ENCODE measurements at regions not wholly inside any gene's neighbourhood (a gene's known extent, or its start where the extent isn't known, plus 50 kb on each side); places are given as distances from the start of the nearest gene placed in this dataset.

DNA sequence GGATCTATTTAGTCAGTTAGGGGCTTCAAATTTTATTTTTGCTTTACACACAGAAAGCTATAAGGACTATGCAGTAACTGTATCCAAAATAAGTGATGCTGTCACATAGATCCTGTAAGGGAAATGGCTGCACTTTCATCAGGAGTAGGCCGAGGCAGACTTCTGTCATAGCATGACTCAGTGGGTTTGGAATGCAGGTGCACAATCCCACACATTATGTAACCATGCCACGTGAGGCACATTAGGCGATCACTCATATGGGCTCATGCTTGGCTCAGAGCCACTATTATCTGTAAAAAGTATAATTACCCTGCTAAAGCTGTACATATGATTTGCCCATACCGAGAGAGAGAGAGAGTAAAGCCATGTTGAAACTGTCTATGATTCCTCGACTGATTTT, 1189.4 kb upstream of the EYS start (continued):
- TF ChIP-seq, protein P1, sequence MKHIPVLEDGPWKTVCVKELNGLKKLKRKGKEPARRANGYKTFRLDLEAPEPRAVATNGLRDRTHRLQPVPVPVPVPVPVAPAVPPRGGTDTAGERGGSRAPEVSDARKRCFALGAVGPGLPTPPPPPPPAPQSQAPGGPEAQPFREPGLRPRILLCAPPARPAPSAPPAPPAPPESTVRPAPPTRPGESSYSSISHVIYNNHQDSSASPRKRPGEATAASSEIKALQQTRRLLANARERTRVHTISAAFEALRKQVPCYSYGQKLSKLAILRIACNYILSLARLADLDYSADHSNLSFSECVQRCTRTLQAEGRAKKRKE (CRISPR knock-in tag; IDR thresholded peaks at IDR 0.05; ENCODE audit: low read depth), result no peak
- TF ChIP-seq CBX2 (IDR thresholded peaks at IDR 0.05; ENCODE audit: borderline replicate concordance, low read depth), result no peak

- H3K27ac ChIP-seq, result no peak overlapping the region
- ChIA-PET CTCF (interaction anchor here (0.6 kb wide), 2 partner anchors 399 to 703 kb away, joined by 3 read pairs; no protein-coding TSS in a partner anchor), POLR2A (no interaction called here)
- no peak overlapping the region for H3K4me3 ChIP-seq
- H3K9me3 ChIP-seq, result no peaks in the 10 kb centered on the region
- no peak for ATAC-seq
- no peak for FAIRE-seq
- no peak for DNase-seq (ENCODE audit: low read depth in 1 of 2, low spot score in 1 of 2)
- H3K4me1 ChIP-seq, result no peaks in the 10 kb centered on the region
- TF ChIP-seq MAFK (IDR thresholded peaks at IDR 0.05; ENCODE audit: partially characterized antibody), result peak; percentile 60
- TF ChIP-seq, protein P2, sequence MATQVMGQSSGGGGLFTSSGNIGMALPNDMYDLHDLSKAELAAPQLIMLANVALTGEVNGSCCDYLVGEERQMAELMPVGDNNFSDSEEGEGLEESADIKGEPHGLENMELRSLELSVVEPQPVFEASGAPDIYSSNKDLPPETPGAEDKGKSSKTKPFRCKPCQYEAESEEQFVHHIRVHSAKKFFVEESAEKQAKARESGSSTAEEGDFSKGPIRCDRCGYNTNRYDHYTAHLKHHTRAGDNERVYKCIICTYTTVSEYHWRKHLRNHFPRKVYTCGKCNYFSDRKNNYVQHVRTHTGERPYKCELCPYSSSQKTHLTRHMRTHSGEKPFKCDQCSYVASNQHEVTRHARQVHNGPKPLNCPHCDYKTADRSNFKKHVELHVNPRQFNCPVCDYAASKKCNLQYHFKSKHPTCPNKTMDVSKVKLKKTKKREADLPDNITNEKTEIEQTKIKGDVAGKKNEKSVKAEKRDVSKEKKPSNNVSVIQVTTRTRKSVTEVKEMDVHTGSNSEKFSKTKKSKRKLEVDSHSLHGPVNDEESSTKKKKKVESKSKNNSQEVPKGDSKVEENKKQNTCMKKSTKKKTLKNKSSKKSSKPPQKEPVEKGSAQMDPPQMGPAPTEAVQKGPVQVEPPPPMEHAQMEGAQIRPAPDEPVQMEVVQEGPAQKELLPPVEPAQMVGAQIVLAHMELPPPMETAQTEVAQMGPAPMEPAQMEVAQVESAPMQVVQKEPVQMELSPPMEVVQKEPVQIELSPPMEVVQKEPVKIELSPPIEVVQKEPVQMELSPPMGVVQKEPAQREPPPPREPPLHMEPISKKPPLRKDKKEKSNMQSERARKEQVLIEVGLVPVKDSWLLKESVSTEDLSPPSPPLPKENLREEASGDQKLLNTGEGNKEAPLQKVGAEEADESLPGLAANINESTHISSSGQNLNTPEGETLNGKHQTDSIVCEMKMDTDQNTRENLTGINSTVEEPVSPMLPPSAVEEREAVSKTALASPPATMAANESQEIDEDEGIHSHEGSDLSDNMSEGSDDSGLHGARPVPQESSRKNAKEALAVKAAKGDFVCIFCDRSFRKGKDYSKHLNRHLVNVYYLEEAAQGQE (IDR thresholded peaks at IDR 0.05), result no peak
- TF ChIP-seq NFE2L2 (conservative IDR thresholded peaks at IDR 0.05; ENCODE audit: low read length), result no peak
- TF ChIP-seq, protein P3, sequence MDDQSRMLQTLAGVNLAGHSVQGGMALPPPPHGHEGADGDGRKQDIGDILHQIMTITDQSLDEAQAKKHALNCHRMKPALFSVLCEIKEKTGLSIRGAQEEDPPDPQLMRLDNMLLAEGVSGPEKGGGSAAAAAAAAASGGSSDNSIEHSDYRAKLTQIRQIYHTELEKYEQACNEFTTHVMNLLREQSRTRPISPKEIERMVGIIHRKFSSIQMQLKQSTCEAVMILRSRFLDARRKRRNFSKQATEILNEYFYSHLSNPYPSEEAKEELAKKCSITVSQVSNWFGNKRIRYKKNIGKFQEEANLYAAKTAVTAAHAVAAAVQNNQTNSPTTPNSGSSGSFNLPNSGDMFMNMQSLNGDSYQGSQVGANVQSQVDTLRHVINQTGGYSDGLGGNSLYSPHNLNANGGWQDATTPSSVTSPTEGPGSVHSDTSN (IDR thresholded peaks at IDR 0.05), result no peak
- TF ChIP-seq RAD21 (conservative IDR thresholded peaks at IDR 0.05 in 1 of 2, IDR thresholded peaks at IDR 0.05 in 1 of 2), result no peak
- TF ChIP-seq ZC3H11A (IDR thresholded peaks at IDR 0.05), result no peak
- no peak for TF ChIP-seq ELK1 (IDR thresholded peaks at IDR 0.05; ENCODE audit: low read depth, low read length)
- H3K4me2 ChIP-seq, result no peak overlapping the region
- WGBS (ENCODE audit: missing lambda C conversion rate), result 18% methylated on average over 1 of the region's 1 CpG
Observed at GRCh38 chr6:66883453-66883852, 1176.4 kb upstream of the EYS start.

- Histone ChIP-seq H3K4me1 (no peaks in the 10 kb centered on the region), H3K9me3 (no peaks in the 10 kb centered on the region), H3K4me2 (no peak overlapping the region), H3K27ac (no peak overlapping the region), H3K4me3 (no peak overlapping the region)
- no peak for TF ChIP-seq ZFP36 (IDR thresholded peaks at IDR 0.05; ENCODE audit: borderline replicate concordance, partially characterized antibody)
- no peak for TF ChIP-seq CEBPB (IDR thresholded peaks at IDR 0.05)
- TF ChIP-seq NPAS2 (CRISPR knock-in tag; IDR thresholded peaks at IDR 0.05; ENCODE audit: borderline replicate concordance), result no peak
- no peak for TF ChIP-seq USF2 (IDR thresholded peaks at IDR 0.05)
- POLR2A ChIA-PET, result no interaction called here
- CTCF ChIA-PET, result no interaction called here
- no peak for FAIRE-seq
- DNase-seq (ENCODE audit: low read depth in 1 of 2, low spot score in 1 of 2), result no peak
- no peak for ATAC-seq
- 74% methylated on average over 1 of the region's 1 CpG for WGBS (ENCODE audit: missing lambda C conversion rate)
Observed at GRCh38 chr6:66866801-66867200, 1159.8 kb upstream of the EYS start.

DNA sequence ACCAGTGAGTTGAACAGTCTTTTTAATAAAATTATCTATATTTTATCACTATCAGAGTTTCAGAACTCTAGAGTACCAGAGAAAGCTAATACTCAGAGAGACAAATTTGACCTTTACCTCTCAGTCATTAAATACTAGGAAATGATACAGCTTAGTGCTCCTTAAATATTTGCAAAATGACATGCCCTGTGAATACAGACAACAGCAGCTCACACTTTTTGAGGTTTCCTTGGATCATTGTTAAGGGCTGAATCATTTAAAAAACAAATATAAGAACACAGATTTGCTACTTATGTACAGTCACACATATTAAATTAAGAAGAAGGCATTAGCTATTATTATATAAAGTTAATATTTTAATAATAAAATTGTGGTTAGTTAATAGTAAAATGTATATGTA, 1158.7 kb upstream of the EYS start:
- Histone ChIP-seq H3K4me2 (no peak overlapping the region), H3K27ac (no peak overlapping the region), H3K9me3 (no peaks in the 10 kb centered on the region), H3K4me3 (no peak overlapping the region), H3K4me1 (no peaks in the 10 kb centered on the region)
- no peak for ATAC-seq
- ChIA-PET CTCF (no interaction called here), POLR2A (no interaction called here)
- no peak for FAIRE-seq
- DNase-seq (ENCODE audit: low read depth in 1 of 2, low spot score in 1 of 2), result no peak
- TF ChIP-seq POLR2AphosphoS2 (conservative IDR thresholded peaks at IDR 0.05; ENCODE audit: low read length), result no peak
- no peak for TF ChIP-seq ESRRA (IDR thresholded peaks at IDR 0.05; ENCODE audit: borderline replicate concordance, low read length)
- no peak for TF ChIP-seq EP300 (IDR thresholded peaks at IDR 0.05)
- no peak for TF ChIP-seq SMC3 (IDR thresholded peaks at IDR 0.05)

Measured in A549 (cell line).